VCaP (cell line): ENCODE measurements at regions not wholly inside any gene's neighbourhood (a gene's known extent, or its start where the extent isn't known, plus 50 kb on each side); places are given as distances from the start of the nearest gene placed in this dataset.

ENCODE experiments used
- H3K27ac ChIP-seq: fragments of 450-650 bp; 2 replicates; pipeline ENCODE4 v1.5.1; 2017
- CTCF ChIP-seq: fragments of 450-650 bp; conservative IDR thresholded peaks from 2 replicates; pipeline ENCODE4 v1.5.1; 2017; ENCODE audit warnings: mild to moderate bottlenecking, moderate library complexity

GRCh38 chr1:29467989-29468900 lies 231.9 kb downstream of the PTPRU start:
- no peak overlapping the region for H3K27ac ChIP-seq
- TF ChIP-seq CTCF = no peak

GRCh38 chr1:29466258-29466657 lies 229.9 kb downstream of the PTPRU start:
- no peak for TF ChIP-seq CTCF
- no peak overlapping the region for H3K27ac ChIP-seq

GRCh38 chr1:29465755-29466154 lies 229.4 kb downstream of the PTPRU start:
- TF ChIP-seq CTCF = no peak
- H3K27ac ChIP-seq = no peak overlapping the region

GRCh38 chr1:29462096-29462495 lies 225.8 kb downstream of the PTPRU start:
- no peak overlapping the region for H3K27ac ChIP-seq
- TF ChIP-seq CTCF = no peak

- TF ChIP-seq CTCF = no peak
- H3K27ac ChIP-seq = no peak overlapping the region
These were observed 224.9 kb downstream of the PTPRU start for GRCh38 chr1:29461115-29461739.

- no peak overlapping the region for H3K27ac ChIP-seq
- no peak for TF ChIP-seq CTCF
These were observed 224.4 kb downstream of the PTPRU start for GRCh38 chr1:29460694-29461093.

- H3K27ac ChIP-seq = no peak overlapping the region
- TF ChIP-seq CTCF = no peak
These were observed 223.8 kb downstream of the PTPRU start for GRCh38 chr1:29460041-29460610.
